Neural crest cell (in vitro differentiated cells): ENCODE measurements at regions not wholly inside any gene's neighbourhood (a gene's known extent, or its start where the extent isn't known, plus 50 kb on each side); places are given as distances from the start of the nearest gene placed in this dataset.

ENCODE experiments used
- DNase-seq: peaks from one replicate; pipeline ENCODE4 v3.0.0; 2021; ENCODE audit warnings: low read depth, mixed read lengths, low spot score
- H3K27ac Mint-ChIP-seq: one replicate; pipeline ENCODE4 v1.8.0; 2021; ENCODE audit warnings: mild to moderate bottlenecking, mixed read lengths; ENCODE audit not compliant: unreplicated experiment
- H3K27me3 Mint-ChIP-seq: 2 replicates; pipeline ENCODE4 v1.8.0; 2021; ENCODE audit warnings: low read depth, mild to moderate bottlenecking, mixed read lengths
- H3K36me3 Mint-ChIP-seq: 2 replicates; pipeline ENCODE4 v1.8.0; 2021; ENCODE audit warnings: low read depth, mild to moderate bottlenecking, mixed read lengths
- H3K4me1 Mint-ChIP-seq: 2 replicates; pipeline ENCODE4 v1.8.0; 2021; ENCODE audit warnings: mixed read lengths
- H3K4me3 Mint-ChIP-seq: one replicate; pipeline ENCODE4 v1.8.0; 2021; ENCODE audit warnings: mild to moderate bottlenecking, mixed read lengths
- H3K9me3 Mint-ChIP-seq: 2 replicates; pipeline ENCODE4 v1.8.0; 2021; ENCODE audit warnings: mixed read lengths
- TF ChIP-seq, protein P1 (sequence below): fragments of 200-600 bp; sonication (generic); conservative IDR thresholded peaks from 2 replicates; pipeline ENCODE4 v1.5.0; 2021; ENCODE audit warnings: antibody characterized with exemption, mild to moderate bottlenecking

DNA sequence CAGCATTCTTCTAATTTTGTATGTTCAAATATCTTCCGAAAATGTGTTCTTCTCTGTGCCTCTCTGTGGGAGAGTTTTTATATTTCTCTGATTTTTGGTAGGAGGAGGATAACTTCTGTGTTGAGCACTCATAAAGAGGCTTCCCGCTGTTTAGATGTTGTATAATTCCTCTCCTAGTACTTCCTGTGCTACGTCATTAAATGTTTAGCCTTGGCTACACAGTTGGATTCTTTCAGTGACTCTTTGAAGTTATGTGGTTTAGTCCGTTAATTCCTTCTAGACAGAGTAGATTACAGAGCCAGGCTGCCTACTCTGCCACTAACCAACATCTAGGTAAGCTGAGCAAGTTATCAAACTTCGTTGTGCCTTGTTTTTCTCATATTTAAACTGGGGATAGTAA lies 302.6 kb downstream of the OSTF1 start:
- Mint-ChIP-seq H3K27ac (no peak overlapping the region), H3K9me3 (peaks cover 6% of the 10 kb centered on the region), H3K36me3 (peaks cover 2% of the 10 kb centered on the region), H3K27me3 (no peaks in the 10 kb centered on the region), H3K4me3 (no peak overlapping the region), H3K4me1 (no peaks in the 10 kb centered on the region)
- TF ChIP-seq, protein P1, sequence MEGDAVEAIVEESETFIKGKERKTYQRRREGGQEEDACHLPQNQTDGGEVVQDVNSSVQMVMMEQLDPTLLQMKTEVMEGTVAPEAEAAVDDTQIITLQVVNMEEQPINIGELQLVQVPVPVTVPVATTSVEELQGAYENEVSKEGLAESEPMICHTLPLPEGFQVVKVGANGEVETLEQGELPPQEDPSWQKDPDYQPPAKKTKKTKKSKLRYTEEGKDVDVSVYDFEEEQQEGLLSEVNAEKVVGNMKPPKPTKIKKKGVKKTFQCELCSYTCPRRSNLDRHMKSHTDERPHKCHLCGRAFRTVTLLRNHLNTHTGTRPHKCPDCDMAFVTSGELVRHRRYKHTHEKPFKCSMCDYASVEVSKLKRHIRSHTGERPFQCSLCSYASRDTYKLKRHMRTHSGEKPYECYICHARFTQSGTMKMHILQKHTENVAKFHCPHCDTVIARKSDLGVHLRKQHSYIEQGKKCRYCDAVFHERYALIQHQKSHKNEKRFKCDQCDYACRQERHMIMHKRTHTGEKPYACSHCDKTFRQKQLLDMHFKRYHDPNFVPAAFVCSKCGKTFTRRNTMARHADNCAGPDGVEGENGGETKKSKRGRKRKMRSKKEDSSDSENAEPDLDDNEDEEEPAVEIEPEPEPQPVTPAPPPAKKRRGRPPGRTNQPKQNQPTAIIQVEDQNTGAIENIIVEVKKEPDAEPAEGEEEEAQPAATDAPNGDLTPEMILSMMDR, result no peak
- DNase-seq, result no peak

DNA sequence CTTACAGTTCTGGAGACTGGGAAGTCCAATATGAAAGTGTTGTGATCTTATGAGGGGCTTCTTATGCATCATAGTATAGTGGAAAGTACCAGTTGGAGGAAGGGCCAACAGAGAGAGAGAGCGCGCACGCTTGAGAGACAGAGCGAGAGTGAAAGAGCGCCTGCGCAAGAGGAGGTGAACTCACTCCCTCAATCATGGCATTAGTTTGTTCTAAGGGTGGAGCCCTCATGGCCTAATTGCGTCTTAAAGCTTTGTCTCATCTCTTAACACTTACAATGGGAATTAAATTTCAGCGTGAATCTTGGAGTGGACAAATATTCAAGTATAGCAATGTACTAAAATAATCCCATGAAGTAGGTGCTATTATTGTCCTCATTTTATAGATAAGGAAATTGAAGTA lies 303.2 kb downstream of the OSTF1 start:
- TF ChIP-seq, protein P1, result no peak
- H3K27me3 Mint-ChIP-seq, result no peaks in the 10 kb centered on the region
- no peak overlapping the region for H3K27ac Mint-ChIP-seq
- no peaks in the 10 kb centered on the region for H3K4me1 Mint-ChIP-seq
- H3K4me3 Mint-ChIP-seq, result no peak overlapping the region
- DNase-seq, result no peak
- peaks cover 2% of the 10 kb centered on the region for H3K36me3 Mint-ChIP-seq
- H3K9me3 Mint-ChIP-seq, result peaks cover 3% of the 10 kb centered on the region

DNA sequence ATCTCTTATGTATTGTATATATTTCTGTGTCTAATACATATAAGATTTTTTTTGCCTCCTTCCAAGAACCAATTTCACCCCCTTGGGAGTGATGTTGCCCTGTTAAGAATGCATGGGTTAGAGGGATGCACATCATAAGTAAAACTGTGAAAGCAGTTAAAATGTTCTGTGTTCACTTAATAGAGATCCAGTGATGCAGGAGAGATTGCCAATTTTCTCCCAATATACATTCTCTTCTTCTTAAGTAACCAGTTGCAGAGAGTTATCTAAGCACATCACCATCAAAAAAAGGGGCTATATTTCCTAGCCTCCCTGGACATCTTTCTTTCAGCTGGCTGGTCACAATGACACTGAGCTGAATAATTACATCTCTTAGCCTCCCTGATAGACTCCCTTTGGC lies 307.0 kb downstream of the OSTF1 start:
- Mint-ChIP-seq H3K27me3 (no peaks in the 10 kb centered on the region), H3K36me3 (no peaks in the 10 kb centered on the region), H3K27ac (no peak overlapping the region), H3K4me1 (no peaks in the 10 kb centered on the region), H3K9me3 (no peaks in the 10 kb centered on the region), H3K4me3 (no peak overlapping the region)
- no peak for DNase-seq
- TF ChIP-seq, protein P1, result no peak

DNA sequence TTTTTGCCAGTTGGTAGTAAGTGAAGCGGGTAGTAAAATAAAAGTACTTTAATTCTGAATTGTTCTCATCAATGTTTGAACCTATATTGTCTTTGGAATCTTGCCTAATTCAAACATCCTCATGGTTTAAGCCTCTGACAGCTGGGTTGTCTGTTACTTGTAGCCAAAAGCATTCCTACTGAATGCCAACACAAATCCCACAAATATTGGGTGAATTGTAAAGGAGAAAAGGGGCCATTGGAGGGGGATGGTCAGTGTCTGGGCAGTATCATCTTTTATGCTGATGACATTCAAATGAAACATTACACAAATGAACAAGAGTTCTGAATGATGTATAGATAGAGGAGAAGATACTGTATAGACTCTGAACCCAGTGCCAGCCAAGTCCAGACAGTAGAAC lies 309.5 kb downstream of the OSTF1 start:
- H3K4me3 Mint-ChIP-seq, result no peak overlapping the region
- no peaks in the 10 kb centered on the region for H3K27me3 Mint-ChIP-seq
- TF ChIP-seq, protein P1, result no peak
- no peak for DNase-seq
- H3K4me1 Mint-ChIP-seq, result no peaks in the 10 kb centered on the region
- H3K27ac Mint-ChIP-seq, result no peak overlapping the region
- H3K9me3 Mint-ChIP-seq, result peaks cover 2% of the 10 kb centered on the region
- H3K36me3 Mint-ChIP-seq, result no peaks in the 10 kb centered on the region

DNA sequence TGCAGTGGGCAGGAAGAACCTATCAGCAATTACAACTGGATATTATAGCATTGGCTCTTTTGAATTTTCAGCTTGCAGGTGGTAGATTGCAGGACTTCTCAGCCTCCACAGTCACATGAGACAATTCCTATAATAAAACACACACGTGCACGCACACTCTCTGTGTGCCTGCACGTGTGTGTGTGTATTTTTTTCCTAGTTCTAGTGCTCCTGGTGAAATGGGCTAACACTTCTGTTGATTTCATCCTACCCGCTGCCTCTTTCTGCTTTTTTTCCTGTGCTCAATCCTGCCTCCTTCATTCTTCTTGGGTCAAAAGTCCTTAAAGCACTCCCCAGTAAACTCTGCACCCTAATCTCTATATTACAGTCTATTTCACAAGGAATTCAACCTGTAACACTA lies 320.1 kb downstream of the OSTF1 start:
- no peaks in the 10 kb centered on the region for H3K9me3 Mint-ChIP-seq
- TF ChIP-seq, protein P1, result no peak
- H3K36me3 Mint-ChIP-seq, result no peaks in the 10 kb centered on the region
- H3K27ac Mint-ChIP-seq, result no peak overlapping the region
- no peaks in the 10 kb centered on the region for H3K27me3 Mint-ChIP-seq
- H3K4me3 Mint-ChIP-seq, result no peak overlapping the region
- DNase-seq, result no peak
- no peaks in the 10 kb centered on the region for H3K4me1 Mint-ChIP-seq

DNA sequence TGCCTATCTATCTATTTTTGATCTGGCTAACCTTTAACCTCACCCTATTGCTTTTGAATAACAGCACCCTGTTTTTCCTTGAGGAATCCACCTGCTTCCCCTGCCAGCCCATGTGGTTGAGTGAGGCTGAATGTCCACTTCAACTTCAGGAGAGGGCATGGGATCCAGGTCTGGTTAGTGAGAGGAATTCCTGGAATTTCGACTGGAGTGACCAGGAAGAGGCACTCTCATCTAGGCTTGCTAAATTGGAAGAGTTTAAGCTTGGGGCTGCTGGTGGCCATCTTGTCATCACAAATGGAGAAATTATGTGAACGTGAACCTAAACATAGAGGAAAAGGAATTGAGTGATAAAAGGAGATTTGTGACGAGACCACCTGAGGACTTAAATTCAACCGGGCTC lies 322.1 kb downstream of the OSTF1 start:
- Mint-ChIP-seq H3K9me3 (no peaks in the 10 kb centered on the region), H3K4me3 (no peak overlapping the region), H3K27ac (no peak overlapping the region), H3K4me1 (no peaks in the 10 kb centered on the region), H3K36me3 (no peaks in the 10 kb centered on the region), H3K27me3 (peaks cover 3% of the 10 kb centered on the region)
- TF ChIP-seq, protein P1, result no peak
- no peak for DNase-seq
